ENCODE measurements at regions not wholly inside any gene's neighbourhood (a gene's known extent, or its start where the extent isn't known, plus 50 kb on each side); places are given as distances from the start of the nearest gene placed in this dataset.

- TF ChIP-seq TEAD4 (IDR thresholded peaks at IDR 0.05): no peak
- TF ChIP-seq CEBPB (IDR thresholded peaks at IDR 0.05): no peak
- TF ChIP-seq EP300 (IDR thresholded peaks at IDR 0.05; ENCODE audit: borderline replicate concordance): no peak
- no peak for TF ChIP-seq EGR1 (IDR thresholded peaks at IDR 0.05)
- no peak for TF ChIP-seq REST (IDR thresholded peaks at IDR 0.05; ENCODE audit: low read depth)
- TF ChIP-seq RAD21 (IDR thresholded peaks at IDR 0.05; ENCODE audit: low read depth): no peak
- TF ChIP-seq ZBTB7A (IDR thresholded peaks at IDR 0.05; ENCODE audit: low read depth): no peak
- no peak for TF ChIP-seq FOXM1 (IDR thresholded peaks at IDR 0.05; ENCODE audit: borderline replicate concordance, low read depth)
- no peak for TF ChIP-seq NFIC (IDR thresholded peaks at IDR 0.05)
- TF ChIP-seq TCF12 (IDR thresholded peaks at IDR 0.05; ENCODE audit: low read depth): no peak
- no peak for TF ChIP-seq MAX (IDR thresholded peaks at IDR 0.05)
- no peak for TF ChIP-seq TAF1 (IDR thresholded peaks at IDR 0.05; ENCODE audit: low read depth)
- TF ChIP-seq CREB1 (IDR thresholded peaks at IDR 0.05; ENCODE audit: low read depth): no peak
- TF ChIP-seq USF1 (IDR thresholded peaks at IDR 0.05): no peak
- TF ChIP-seq YY1 (IDR thresholded peaks at IDR 0.05; ENCODE audit: low read depth): no peak
Observed at GRCh38 chr15:66855041-66855440, 153.0 kb downstream of the SMAD6 start.

GRCh38 chr15:66857694-66858093, 155.7 kb downstream of the SMAD6 start:
- TF ChIP-seq EP300 (IDR thresholded peaks at IDR 0.05; ENCODE audit: borderline replicate concordance) (no peak), CEBPB (IDR thresholded peaks at IDR 0.05) (no peak), TAF1 (IDR thresholded peaks at IDR 0.05; ENCODE audit: low read depth) (no peak), FOXM1 (IDR thresholded peaks at IDR 0.05; ENCODE audit: borderline replicate concordance, low read depth) (no peak), REST (IDR thresholded peaks at IDR 0.05; ENCODE audit: low read depth) (no peak), USF1 (IDR thresholded peaks at IDR 0.05) (no peak), TCF12 (IDR thresholded peaks at IDR 0.05; ENCODE audit: low read depth) (no peak), RAD21 (IDR thresholded peaks at IDR 0.05; ENCODE audit: low read depth) (no peak), TEAD4 (IDR thresholded peaks at IDR 0.05) (no peak), NFIC (IDR thresholded peaks at IDR 0.05) (no peak), MAX (IDR thresholded peaks at IDR 0.05) (no peak), YY1 (IDR thresholded peaks at IDR 0.05; ENCODE audit: low read depth) (no peak), EGR1 (IDR thresholded peaks at IDR 0.05) (no peak), ZBTB7A (IDR thresholded peaks at IDR 0.05; ENCODE audit: low read depth) (no peak), CREB1 (IDR thresholded peaks at IDR 0.05; ENCODE audit: low read depth) (no peak)

GRCh38 chr15:66858423-66859207, 156.6 kb downstream of the SMAD6 start:
- TF ChIP-seq YY1 (IDR thresholded peaks at IDR 0.05; ENCODE audit: low read depth) (no peak), CREB1 (IDR thresholded peaks at IDR 0.05; ENCODE audit: low read depth) (no peak), TAF1 (IDR thresholded peaks at IDR 0.05; ENCODE audit: low read depth) (no peak), NFIC (IDR thresholded peaks at IDR 0.05) (no peak), EP300 (IDR thresholded peaks at IDR 0.05; ENCODE audit: borderline replicate concordance) (no peak), TCF12 (IDR thresholded peaks at IDR 0.05; ENCODE audit: low read depth) (no peak), MAX (IDR thresholded peaks at IDR 0.05) (no peak), RAD21 (IDR thresholded peaks at IDR 0.05; ENCODE audit: low read depth) (no peak), USF1 (IDR thresholded peaks at IDR 0.05) (no peak), CEBPB (IDR thresholded peaks at IDR 0.05) (no peak), EGR1 (IDR thresholded peaks at IDR 0.05) (no peak), TEAD4 (IDR thresholded peaks at IDR 0.05) (no peak), FOXM1 (IDR thresholded peaks at IDR 0.05; ENCODE audit: borderline replicate concordance, low read depth) (no peak), REST (IDR thresholded peaks at IDR 0.05; ENCODE audit: low read depth) (no peak)
